Activated CD8-positive, alpha-beta memory T cell treated with anti-CD3 and anti-CD28 coated beads, Interleukin-2, amount 50 U/mL, for 1 hour (primary cell): ENCODE measurements at regions not wholly inside any gene's neighbourhood (a gene's known extent, or its start where the extent isn't known, plus 50 kb on each side); places are given as distances from the start of the nearest gene placed in this dataset.
"Not testable (repeated sequence)": the region's sequence is repeated elsewhere in the genome, so short reads cannot be mapped to it uniquely, and the experiment has no call there.

Experiments
- DNase-seq: peaks from one replicate; pipeline ENCODE4 v3.0.0-alpha.2; 2020; ENCODE audit errors: extremely low read depth

DNA sequence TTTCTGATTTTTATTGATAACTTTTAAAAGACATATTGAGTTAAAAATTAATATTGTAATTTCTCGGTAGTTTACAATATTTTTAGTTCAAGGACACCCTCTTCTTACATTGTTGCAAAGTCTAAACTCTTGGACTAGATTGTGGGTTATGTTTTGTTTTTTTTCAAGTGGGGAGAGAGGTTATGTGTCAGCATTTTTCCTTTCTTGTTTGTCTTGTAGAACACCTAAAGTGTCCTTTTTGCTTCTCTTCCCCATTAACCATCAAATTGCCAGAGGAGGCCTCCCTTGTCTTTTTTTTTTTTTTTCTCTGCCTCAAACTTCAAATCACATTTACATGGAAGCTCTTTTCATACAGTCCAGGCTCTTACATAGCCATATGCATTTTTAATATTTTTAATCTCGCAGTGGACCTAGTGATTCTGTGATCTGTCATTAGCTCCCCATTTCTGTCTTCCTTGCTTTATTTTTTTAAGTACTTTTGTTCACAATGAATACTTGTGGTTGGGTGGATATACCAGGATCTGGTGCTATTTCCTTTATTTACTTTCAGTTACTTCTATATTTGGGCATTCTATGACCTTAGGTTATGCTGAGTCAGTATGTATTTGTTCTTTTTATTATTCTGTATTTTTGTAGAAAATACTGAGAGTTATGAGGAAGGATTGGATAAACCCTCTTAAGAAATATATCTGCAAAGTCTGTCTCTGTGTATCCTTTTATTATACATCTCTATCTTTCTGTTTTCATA is 2280.6 kb upstream of the ACO1 start:
- DNase-seq, result no peak

DNA sequence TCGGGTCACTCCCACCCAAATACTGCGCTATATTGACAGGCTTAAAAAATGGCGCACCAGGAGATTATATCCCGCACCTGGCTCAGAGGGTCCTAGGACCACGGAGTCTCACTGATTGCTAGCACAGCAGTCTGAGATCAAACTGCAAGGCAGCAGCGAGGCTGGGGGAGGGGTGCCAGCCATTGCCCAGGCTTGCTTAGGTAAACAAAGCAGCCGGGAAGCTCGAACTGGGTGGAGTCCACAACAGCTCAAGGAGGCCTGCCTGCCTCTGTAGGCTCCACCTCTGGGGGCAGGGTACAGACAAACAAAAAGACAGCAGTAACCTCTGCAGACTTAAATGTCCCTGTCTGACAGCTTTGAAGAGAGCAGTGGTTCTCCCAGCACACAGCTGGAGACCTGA is 2277.3 kb upstream of the ACO1 start:
- DNase-seq, result not testable (repeated sequence)

DNA sequence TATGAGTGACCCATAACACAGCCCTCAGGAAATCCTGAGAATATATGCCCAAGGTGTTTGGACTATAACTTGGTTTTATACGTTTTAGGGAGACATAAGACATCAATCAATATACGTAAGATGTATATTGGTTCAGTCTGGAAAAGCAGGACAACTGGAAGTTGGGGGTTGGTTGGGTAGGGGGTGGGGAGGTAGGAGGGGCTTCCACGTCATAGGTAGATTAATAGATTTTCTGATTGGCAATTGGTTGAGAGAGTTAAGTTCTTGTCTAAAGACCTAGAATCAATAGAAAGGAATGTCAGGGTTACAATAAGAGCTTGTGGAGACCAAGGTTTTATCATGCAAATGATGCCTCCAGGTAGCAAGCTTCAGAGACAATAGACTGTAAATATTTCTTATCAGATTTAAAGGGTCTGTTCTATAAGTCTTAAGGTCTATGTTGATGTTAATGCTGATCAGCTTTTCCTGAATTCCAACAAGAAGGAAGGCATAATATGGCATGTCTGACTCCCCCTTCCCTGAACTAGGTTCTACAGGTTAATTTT is 2267.7 kb upstream of the ACO1 start:
- DNase-seq, result no peak

DNA sequence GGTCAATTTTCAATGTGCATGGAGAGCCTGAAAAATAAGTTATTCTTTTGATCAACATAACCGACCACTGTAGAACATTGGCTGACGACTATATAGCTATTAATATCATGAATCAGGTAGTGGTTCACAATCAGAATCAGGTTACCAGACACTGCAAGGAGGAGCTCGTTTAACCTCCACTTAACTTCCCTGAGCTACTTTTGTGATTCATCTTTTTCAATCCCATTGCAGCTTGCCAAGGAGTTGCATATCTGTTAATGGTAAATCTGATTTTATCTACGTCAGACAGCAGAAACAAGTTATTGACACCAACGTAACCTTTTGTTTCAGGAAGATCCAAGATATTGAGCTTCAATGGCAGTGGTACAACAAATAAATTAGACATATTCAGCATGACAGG is 2263.8 kb upstream of the ACO1 start:
- DNase-seq, result no peak

DNA sequence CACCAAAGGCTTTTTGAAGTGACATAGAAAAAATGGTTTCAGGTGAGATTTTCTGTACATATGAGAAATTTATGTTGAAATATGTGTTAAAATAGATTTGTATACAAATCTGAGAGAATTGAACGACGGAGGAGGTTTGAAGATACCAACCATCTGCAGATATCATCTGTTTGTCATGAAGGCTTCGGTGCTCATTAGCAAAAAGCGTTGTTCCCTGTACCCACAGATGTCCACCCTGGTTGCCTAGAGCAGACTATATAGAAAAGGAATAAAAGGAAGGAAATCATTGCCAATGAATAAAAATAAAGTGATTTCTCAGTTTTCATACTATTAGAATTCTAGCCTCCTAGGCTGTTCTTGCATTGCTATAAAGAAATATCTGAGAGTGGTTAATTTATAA is 2262.8 kb upstream of the ACO1 start:
- no peak for DNase-seq

DNA sequence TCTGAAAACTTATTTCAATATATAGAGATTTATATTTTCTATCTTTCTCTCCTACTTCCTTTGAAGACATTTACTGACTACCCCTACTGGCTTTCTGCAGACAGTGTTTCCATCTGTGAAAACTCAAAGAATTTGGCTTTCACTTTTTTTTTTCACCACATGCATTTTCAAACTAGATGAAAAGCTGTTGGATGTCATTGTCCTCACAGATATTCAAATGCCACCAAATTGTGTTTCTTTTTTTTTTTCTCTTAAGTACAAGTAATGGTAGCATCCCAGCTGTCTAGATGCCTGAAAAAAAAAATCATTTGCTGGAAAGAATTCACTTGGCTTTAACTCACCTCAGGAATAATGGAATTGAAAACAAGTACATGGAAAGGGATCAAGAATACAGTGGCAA is 2258.6 kb upstream of the ACO1 start:
- DNase-seq, result no peak

DNA sequence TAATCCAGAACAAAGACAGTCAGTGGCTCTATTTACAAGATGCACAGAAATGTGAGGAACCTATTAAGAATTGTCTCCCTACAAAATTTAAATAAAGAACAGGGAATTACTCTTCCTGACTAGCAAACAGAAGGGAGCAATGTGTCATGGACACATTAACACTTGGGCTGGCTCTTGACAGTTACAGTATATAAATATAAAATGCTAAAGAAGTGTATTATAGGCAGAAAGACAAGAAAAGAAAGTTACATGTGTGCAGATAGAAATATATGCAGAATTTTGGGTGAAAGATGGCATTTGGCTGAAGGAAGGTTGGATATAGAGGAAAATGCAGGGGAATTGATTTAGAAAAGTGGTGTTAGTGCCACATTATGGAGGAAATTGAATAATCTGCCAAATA is 2257.1 kb upstream of the ACO1 start:
- DNase-seq, result no peak

DNA sequence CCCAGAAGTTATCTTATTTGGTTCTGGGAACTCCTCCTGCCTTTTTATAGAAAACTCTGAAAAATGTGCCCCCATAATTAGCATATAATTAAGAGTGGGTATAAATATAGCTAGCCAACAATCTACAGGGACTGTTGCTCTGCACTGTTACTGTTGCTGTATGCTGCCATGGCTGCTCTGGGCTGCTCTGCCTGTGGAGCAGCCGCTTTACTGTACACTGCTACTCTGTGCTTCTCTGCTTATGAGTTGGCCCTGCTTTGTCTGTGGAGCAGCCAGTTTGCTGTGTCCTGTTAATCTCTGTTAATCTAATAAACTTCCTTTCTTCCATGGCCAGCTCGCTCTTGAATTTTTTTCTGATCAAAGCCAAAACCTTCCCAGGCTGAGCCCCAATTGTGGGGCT is 2244.0 kb upstream of the ACO1 start:
- no peak for DNase-seq

DNA sequence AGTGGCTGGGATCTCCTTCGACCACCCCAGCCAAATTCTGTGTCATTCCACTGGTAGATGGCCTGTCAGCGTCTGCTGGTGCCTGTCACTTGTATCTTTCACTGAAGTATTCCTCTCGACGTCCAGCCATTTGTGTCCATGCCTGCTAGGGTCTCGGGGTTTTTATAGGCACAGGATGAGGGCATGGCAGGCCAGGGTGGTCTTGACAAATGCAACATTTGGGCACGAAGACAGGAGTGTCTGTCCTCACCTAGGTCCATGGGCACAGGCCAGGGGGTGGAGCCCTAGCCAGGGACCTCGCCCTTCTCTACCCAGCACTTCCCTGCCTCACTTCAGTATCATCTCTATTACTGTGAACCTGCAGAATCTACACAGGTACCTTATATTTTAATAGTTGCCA is 2223.9 kb upstream of the ACO1 start:
- DNase-seq, result no peak

DNA sequence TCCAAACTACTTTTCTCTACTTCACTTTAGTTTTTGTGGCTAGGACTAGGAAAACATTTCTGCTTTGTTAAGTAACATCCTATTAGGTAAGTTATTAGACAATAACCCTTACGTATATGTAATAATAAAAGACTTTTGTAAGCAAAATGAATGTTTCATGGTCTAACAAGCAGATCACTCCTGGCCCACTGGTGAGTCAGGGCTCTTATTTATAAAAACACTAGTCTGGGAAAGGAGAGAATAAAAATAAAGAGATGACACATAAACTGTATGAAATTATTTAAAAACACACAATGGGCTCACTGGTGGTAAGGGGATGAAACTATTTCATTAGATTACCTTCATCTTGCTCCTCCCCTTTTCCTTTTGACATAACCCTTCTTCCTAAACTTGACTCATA is 2212.2 kb upstream of the ACO1 start:
- no peak for DNase-seq

DNA sequence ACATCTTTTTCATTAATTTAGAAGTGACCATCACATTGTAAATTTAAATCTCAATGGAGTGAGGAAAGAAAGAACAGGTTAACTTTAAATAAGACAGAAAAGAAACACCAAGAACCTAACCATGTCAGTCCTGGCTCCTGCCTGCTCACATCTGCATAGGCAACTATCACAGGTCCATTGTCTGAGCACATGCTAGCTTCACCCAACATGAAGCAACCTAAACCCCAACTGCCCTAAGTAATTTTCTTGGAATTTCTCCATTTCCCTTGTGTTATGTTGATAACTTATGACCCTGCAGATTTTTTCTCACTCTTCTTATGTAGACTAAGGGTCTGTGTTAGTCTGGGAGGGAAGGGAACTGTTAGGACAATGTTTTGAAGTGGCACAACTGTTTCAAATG is 2205.8 kb upstream of the ACO1 start:
- DNase-seq, result no peak

DNA sequence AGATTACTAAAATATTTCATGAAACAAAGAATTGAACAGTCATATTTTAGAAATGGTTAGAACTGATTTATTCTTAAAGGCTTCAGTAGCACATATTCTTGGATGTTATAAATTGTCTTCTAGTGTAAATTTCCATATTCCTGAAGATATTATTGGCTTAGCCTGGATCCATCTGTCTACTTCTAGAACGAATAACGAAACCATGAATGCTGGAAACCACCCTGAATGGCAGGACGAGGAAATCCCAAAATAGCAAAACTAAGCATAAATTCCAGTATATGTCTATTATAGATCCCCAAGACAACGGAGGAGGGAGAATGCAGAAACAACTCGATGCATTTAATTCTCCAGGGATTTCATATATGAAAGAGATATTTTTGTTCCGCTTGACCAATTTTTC is 2191.0 kb upstream of the ACO1 start:
- DNase-seq, result no peak

DNA sequence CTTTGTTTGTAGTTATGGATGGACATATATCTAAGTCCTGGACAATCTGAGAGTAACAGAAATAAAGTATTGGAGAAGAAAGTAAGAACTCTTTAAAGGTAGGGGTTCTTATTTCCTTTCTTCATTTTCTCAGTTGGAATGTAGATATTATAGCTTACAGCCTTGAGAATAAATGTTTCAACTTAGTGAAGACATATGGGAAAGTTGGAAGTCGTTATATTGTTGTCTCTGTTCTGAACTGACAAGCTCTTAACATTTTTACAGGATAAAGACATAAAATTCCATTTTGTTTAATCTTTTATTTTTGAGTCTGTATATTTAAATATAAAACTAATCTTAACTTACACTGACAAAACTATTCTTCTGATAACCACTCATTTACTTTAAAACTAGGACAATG is 2187.5 kb upstream of the ACO1 start:
- no peak for DNase-seq

DNA sequence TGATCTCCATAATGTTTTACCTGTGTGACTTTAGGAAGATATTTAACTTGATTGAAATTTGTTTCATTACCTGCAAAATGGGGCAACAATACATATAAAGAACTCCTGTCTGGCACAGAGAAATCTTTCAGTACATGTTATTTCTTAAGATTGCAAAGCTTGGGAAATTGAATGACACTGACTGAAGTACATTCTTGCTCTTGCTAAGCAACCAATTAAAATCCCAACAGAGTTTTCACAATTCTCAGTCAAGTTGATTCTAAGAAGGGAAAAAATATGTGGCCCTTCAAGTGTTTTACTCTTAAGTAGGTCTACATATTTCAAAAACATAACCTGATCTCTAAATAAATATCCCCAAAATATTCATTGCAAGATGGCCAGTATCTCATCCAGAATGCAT is 2187.0 kb upstream of the ACO1 start:
- no peak for DNase-seq

DNA sequence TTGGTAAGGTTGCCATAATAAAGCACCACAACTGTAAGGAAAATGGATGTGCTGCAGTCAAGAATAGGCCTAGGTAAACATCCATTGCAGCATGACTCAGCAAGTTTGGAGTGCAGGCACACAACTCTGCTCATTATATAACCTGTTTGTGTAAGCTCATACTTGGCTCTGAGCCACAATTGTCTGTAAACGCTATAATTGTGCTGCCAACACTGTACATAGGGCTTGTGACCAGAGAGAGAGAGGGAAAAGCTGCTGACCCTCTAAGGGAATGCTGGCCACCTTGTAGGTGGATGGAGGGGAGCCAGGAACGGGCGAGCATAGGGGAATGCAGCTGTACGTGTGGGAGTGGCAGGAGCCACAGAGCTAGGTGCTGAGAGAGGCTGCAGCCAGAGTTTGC is 2186.5 kb upstream of the ACO1 start:
- DNase-seq, result no peak

DNA sequence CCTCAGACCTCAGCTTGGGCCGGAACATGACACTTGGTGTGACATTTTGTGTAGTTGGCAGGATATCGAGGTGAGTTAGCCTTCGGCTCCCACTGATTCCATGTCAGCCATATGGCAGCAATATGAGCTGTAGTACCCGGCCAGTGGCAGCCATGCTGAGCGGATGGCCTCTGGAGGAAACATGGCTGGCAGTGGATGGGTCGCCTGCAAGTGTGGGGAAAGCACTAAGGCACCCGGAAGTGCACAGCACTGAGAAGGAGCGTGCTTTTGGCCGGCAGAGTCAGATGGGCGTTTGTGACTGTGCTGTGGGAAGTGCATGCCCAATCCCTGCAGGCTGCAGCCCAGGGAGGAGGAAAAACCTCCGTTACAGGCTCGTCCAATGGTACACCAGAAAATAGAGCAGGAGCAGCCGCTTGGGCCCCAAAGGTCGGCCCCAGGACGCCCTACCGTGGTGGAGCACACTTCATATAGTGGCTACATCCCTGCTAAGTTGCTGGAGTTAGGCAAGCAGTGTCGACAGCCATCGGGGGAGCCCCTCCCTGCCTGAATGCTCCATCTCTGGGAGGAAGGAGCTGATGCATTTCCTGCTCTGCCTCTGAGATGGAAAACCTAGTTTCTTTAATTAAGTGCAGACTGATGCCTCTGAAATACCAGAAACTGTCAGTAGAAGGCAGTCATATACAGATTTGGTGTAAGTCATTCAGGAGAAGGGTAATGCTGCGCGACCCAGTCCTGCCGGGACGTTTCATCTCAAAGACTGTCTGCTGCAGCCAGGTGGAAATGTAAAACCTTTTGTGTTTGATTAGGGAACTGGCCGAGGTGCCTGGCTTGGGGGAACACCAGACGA is 2185.8 kb upstream of the ACO1 start:
- no peak for DNase-seq

DNA sequence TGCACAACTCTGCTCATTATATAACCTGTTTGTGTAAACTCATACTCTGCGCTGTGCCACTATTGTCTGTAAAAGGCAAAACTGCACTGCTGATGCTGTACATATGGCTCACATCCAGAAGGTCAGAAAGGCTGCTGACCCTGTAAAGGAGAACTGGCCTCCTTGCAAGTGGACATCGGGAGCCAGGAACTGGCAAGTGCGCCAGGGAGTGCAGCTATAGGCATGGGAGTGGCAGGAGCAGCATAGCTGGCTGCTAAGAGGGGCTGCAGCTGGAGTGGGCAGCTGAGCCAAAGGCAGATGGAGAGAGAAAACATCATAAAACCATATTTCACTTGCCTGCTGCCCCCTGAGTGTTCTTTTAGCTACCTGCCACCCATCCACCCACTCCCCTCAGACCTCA is 2183.4 kb upstream of the ACO1 start:
- no peak for DNase-seq

DNA sequence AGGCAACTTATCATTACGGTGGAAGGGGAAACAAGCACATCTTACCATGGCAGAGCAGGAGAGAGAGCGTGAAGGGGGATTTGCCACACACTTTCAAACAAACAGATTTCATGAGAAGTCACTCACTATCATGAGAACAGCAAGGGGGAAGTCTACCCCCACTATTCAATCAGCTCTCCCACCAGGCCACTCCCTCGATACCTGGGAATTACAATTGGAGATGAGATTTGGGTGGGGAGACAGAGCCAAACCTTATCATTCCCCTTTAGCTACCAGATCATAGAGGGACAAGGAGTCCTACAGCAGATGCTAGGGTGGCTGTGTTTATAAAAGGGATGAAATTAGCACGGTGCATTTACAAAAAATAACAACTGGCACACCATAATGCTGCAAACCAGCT is 2149.4 kb upstream of the ACO1 start:
- DNase-seq, result no peak

DNA sequence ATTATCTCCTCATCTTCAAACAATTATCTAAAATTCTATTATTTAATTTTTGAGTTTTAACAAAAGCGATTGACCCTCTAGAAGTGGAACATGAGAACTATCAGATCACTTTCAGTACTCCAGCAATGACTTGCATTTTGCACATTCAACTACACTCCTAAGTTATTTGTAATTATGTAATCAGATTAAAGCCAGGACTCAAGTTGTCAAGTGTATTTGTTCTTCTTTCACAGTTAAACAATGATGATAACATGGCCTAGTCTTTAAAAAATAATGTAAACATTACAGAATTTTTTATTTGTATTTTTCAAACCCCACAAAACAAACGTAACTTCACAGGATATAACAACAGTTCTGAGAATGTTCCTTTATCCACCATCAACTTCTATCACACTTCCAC is 2148.9 kb upstream of the ACO1 start:
- no peak for DNase-seq

DNA sequence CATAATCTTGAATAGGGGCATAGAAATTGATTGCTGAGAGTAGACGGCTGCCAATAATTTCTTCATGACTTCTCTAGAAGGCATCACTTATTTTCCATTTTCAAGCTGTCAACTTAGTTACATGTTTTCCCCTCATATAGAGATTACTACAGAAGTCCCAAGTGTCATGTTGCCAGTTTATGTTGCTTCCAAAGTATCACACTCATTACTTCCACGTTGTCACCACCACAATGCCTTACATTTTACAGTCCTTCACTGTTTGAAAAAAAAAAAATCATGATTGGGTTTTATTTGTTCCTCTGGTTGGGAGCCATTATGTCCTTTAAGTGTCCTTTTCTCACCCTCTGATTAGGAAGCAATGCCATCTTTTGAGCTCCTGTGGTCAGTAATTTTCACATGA is 2144.6 kb upstream of the ACO1 start:
- DNase-seq, result no peak

DNA sequence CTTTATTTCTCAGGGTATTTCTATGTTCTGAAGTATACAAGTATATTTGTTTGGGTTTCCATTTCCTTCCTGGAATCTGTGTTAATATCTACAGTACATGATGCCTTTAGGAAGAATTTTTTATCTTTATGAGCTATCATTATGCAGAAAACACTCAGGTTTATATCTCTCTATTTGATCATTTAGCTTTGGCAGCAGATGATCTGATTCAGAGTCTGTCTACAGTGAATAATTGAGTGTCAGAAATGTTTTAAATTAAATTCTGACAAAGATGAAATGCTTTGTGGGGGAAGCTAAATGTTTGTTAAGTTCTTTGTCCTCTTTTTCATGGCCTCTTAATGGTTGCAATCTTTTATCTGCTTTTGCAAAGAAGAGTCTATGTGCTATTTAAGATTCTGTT is 2141.0 kb upstream of the ACO1 start:
- DNase-seq, result no peak

DNA sequence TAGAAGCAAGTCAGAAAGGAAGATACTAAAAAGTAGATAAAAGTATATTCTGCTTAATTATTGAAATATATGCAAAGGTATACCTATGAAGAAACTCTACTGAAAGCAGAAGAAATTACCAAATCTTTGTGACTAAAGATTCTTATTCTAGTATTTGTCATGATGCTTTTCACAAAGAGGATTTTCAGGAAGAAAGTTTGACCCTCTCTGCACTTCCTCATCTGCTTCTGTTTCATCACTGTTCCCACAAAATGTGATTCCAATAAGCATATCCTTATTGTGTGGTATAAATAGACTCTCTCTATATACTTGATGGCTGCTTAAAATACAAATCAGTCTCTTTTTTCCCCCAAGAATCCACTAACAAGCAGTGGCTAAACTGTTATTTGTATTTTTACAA is 2139.6 kb upstream of the ACO1 start:
- DNase-seq, result no peak

DNA sequence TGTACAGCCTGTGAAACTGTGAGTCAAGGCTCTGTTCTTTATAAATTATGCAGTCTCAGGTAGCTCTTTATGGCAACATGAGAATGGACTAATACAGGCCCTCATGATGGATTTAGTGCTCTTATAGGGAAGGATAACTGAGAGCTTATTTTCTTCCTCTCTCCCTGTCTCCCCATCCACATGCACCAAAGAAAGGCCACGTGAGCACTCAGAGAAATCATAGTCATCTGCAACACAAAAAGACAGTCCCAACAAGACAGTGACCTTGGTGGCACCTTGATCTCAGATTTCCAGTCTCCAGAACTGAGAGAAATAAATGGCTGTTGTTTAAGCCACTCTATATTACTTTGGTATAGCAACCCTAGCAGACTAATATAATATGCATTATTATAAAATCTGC is 2133.6 kb upstream of the ACO1 start:
- DNase-seq, result no peak
